Endothelial cell (in vitro differentiated cells): ENCODE measurements at regions not wholly inside any gene's neighbourhood (a gene's known extent, or its start where the extent isn't known, plus 50 kb on each side); places are given as distances from the start of the nearest gene placed in this dataset.

Experiments used
- DNase-seq: peaks from one replicate; pipeline ENCODE4 v3.0.0; 2021; ENCODE audit warnings: low spot score
- H3K27ac Mint-ChIP-seq: one replicate; pipeline ENCODE4 v1.8.0; 2021; ENCODE audit warnings: mixed read lengths, inconsistent platforms; ENCODE audit not compliant: unreplicated experiment
- H3K27me3 Mint-ChIP-seq: one replicate; pipeline ENCODE4 v1.8.0; 2021; ENCODE audit warnings: mild to moderate bottlenecking, moderate library complexity, mixed read lengths, inconsistent platforms; ENCODE audit not compliant: unreplicated experiment
- H3K36me3 Mint-ChIP-seq: one replicate; pipeline ENCODE4 v1.8.0; 2021; ENCODE audit warnings: mild to moderate bottlenecking, low read depth, mixed read lengths, inconsistent platforms; ENCODE audit not compliant: unreplicated experiment
- H3K4me1 Mint-ChIP-seq: one replicate; pipeline ENCODE4 v1.8.0; 2021; ENCODE audit warnings: mild to moderate bottlenecking, mixed read lengths, inconsistent platforms; ENCODE audit not compliant: unreplicated experiment
- H3K4me3 Mint-ChIP-seq: one replicate; pipeline ENCODE4 v1.8.0; 2021; ENCODE audit warnings: mild to moderate bottlenecking, mixed read lengths, inconsistent platforms; ENCODE audit not compliant: unreplicated experiment
- H3K9me3 Mint-ChIP-seq: one replicate; pipeline ENCODE4 v1.8.0; 2021; ENCODE audit warnings: mixed read lengths, inconsistent platforms; ENCODE audit not compliant: unreplicated experiment
- TF ChIP-seq, protein P1 (sequence below): fragments of 200-600 bp; sonication (generic); IDR thresholded peaks from one replicate; pipeline ENCODE4 v1.5.0; 2021; ENCODE audit warnings: antibody characterized with exemption; ENCODE audit not compliant: unreplicated experiment

- Mint-ChIP-seq H3K4me3 (no peak overlapping the region), H3K27ac (no peak overlapping the region), H3K9me3 (no peaks in the 10 kb centered on the region), H3K4me1 (no peaks in the 10 kb centered on the region), H3K27me3 (no peaks in the 10 kb centered on the region), H3K36me3 (no peaks in the 10 kb centered on the region)
- DNase-seq = no peak
- TF ChIP-seq, protein P1, sequence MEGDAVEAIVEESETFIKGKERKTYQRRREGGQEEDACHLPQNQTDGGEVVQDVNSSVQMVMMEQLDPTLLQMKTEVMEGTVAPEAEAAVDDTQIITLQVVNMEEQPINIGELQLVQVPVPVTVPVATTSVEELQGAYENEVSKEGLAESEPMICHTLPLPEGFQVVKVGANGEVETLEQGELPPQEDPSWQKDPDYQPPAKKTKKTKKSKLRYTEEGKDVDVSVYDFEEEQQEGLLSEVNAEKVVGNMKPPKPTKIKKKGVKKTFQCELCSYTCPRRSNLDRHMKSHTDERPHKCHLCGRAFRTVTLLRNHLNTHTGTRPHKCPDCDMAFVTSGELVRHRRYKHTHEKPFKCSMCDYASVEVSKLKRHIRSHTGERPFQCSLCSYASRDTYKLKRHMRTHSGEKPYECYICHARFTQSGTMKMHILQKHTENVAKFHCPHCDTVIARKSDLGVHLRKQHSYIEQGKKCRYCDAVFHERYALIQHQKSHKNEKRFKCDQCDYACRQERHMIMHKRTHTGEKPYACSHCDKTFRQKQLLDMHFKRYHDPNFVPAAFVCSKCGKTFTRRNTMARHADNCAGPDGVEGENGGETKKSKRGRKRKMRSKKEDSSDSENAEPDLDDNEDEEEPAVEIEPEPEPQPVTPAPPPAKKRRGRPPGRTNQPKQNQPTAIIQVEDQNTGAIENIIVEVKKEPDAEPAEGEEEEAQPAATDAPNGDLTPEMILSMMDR = no peak
Observed at GRCh38 chr13:22134261-22134660, 463.4 kb downstream of the FGF9 start.

DNA sequence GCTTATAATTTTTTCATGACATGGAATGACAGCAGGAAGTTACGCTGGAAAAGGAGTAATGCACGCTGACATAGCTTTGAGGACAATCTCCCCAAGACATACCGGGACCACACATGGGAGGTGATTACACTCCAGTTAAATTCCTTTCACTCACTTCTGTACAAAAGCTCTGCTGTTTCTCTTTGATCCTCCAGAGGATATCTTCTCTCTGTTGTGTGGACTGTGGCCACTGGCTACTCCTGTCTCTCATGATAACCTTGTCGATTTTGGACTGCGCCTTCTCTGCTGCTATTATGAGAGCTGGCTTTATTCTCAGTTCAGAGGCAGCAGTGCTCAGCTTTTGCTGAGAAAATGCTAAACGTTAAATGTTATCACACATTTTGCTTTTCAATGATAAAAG, 464.6 kb downstream of the FGF9 start:
- H3K4me3 Mint-ChIP-seq = no peak overlapping the region
- no peaks in the 10 kb centered on the region for H3K9me3 Mint-ChIP-seq
- H3K4me1 Mint-ChIP-seq = no peaks in the 10 kb centered on the region
- H3K36me3 Mint-ChIP-seq = no peaks in the 10 kb centered on the region
- H3K27me3 Mint-ChIP-seq = no peaks in the 10 kb centered on the region
- no peak for DNase-seq
- TF ChIP-seq, protein P1 = no peak
- no peak overlapping the region for H3K27ac Mint-ChIP-seq

DNA sequence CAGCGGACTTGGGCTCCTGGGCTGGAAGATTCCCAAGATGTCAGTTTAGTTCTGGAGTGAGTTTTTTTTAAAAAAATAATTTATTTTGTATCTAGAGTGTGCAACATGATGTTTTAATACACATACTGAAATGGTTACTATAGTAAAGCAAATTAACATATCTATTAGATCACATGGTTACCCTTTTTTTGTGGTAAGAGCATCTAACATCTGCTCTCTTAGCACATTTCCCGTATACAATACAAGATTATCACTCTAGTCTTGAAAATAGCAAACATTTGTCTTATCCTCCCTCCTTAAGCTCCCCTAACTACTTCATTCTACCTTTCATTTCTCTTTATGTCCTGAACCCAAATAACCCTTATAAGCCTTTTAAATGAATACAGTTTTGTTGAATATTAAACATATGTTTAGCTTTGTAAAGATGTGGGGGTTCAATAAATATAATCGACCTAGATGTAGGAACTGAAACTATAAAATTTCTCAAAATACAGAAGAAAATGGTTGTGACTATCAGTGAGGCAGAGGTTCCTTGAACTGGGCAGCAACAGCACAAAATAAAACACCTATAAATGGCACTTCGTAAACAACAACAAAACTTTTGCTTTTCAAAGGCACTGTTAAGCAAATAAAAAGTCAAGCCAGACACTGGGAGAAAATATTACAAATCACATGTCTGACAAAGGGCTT, 466.6 kb downstream of the FGF9 start:
- no peak for DNase-seq
- H3K4me1 Mint-ChIP-seq = no peaks in the 10 kb centered on the region
- no peak overlapping the region for H3K27ac Mint-ChIP-seq
- no peaks in the 10 kb centered on the region for H3K36me3 Mint-ChIP-seq
- TF ChIP-seq, protein P1 = no peak
- H3K4me3 Mint-ChIP-seq = no peak overlapping the region
- H3K27me3 Mint-ChIP-seq = no peaks in the 10 kb centered on the region
- H3K9me3 Mint-ChIP-seq = no peaks in the 10 kb centered on the region

GRCh38 chr13:22138947-22139346, 468.1 kb downstream of the FGF9 start:
- Mint-ChIP-seq H3K4me1 (no peaks in the 10 kb centered on the region), H3K27ac (no peak overlapping the region), H3K27me3 (no peaks in the 10 kb centered on the region), H3K9me3 (no peaks in the 10 kb centered on the region), H3K4me3 (no peak overlapping the region), H3K36me3 (no peaks in the 10 kb centered on the region)
- DNase-seq = no peak
- TF ChIP-seq, protein P1 = no peak

GRCh38 chr13:22141716-22142115, 470.8 kb downstream of the FGF9 start:
- TF ChIP-seq, protein P1 = no peak
- Mint-ChIP-seq H3K36me3 (no peaks in the 10 kb centered on the region), H3K9me3 (no peaks in the 10 kb centered on the region), H3K4me1 (no peaks in the 10 kb centered on the region), H3K27ac (no peak overlapping the region), H3K27me3 (no peaks in the 10 kb centered on the region), H3K4me3 (no peak overlapping the region)
- DNase-seq = no peak
